ENCODE measurements at regions not wholly inside any gene's neighbourhood (a gene's known extent, or its start where the extent isn't known, plus 50 kb on each side); places are given as distances from the start of the nearest gene placed in this dataset.

GRCh38 chr20:11537032-11537431, 380.7 kb upstream of the BTBD3 start:
- TF ChIP-seq CTCF (IDR thresholded peaks at IDR 0.05) (no peak), POLR2A (IDR thresholded peaks at IDR 0.05) (no peak)

All from Peyer's patch (tissue), 4 donors.